ENCODE measurements at regions not wholly inside any gene's neighbourhood (a gene's known extent, or its start where the extent isn't known, plus 50 kb on each side); places are given as distances from the start of the nearest gene placed in this dataset.
A peak's percentile ranks its signal among the peaks of the same experiment; 100 is the strongest.

- Histone ChIP-seq H3K4me2 (ENCODE audit: insufficient read depth, low read length) (no peak overlapping the region), H3K9me3 (replicated peaks; ENCODE audit: control insufficient read depth, insufficient read depth, low read depth, low read length) (no peaks in the 10 kb centered on the region), H3K36me3 (ENCODE audit: control insufficient read depth, insufficient read depth, low read length) (no peaks in the 10 kb centered on the region), H3K9ac (ENCODE audit: insufficient read depth in 1 of 2, low read depth in 2 of 2, low read length in 2 of 2) (no peak overlapping the region), H3K4me3 (no peak overlapping the region), H2AFZ (ENCODE audit: low read depth, low read length) (no peak overlapping the region), H3K9me1 (ENCODE audit: control insufficient read depth, insufficient read depth, low read length) (no peaks in the 10 kb centered on the region), H4K20me1 (replicated peaks; ENCODE audit: control insufficient read depth, insufficient read depth, low read length) (no peaks in the 10 kb centered on the region), H3K27me3 (ENCODE audit: control insufficient read depth in 2 of 2, insufficient read depth in 2 of 2, low read length in 2 of 2) (no peaks in the 10 kb centered on the region), H3K27ac (ENCODE audit: extremely low read depth, low read depth, low read length) (no peak overlapping the region), H3K79me2 (ENCODE audit: control insufficient read depth, insufficient read depth, low read length) (no peaks in the 10 kb centered on the region), H3K4me1 (replicated peaks in 1 of 2; ENCODE audit: control insufficient read depth in 2 of 2, insufficient read depth in 2 of 2, low read length in 2 of 2) (no peaks in the 10 kb centered on the region)
- DNase-seq (ENCODE audit: extremely low read depth in 1 of 4, low spot score in 3 of 4) (no peak), FAIRE-seq (no peak), ATAC-seq (no peak)
- CTCF ChIA-PET (ENCODE audit: low intra/inter-chr PET ratio), result no interaction called here
- POLR2A ChIA-PET, result no interaction called here
- peak; percentile 61 for TF ChIP-seq ZBTB40 (IDR thresholded peaks at IDR 0.05)
- TF ChIP-seq ZBTB40 (CRISPR knock-in tag; IDR thresholded peaks at IDR 0.05), result no peak
- TF ChIP-seq ETV1 (tag; conservative IDR thresholded peaks at IDR 0.05; ENCODE audit: low read depth), result no peak
- 15% methylated on average over 1 of the region's 1 CpG for WGBS (ENCODE audit: insufficient coverage, low coverage, missing lambda C conversion rate)
- in situ Hi-C loops (cut with MboI) (no loop called here), intact Hi-C loops (cut with micrococcal nuclease) (no loop called here)
- no TSS peak for BruUV-seq (replicated peaks)
Observed at GRCh38 chr13:67439365-67439764, 209.2 kb upstream of the PCDH9 start.

Measured in K562 (cell line).